IMR-90 (cell line): ENCODE measurements at regions not wholly inside any gene's neighbourhood (a gene's known extent, or its start where the extent isn't known, plus 50 kb on each side); places are given as distances from the start of the nearest gene placed in this dataset.

Experiments
- ATAC-seq: fragments of 200-7000 bp; cut with Tn5 transposase; 2 replicates; pipeline ENCODE4 v1.9.1; 2020; ENCODE audit warnings: low read depth, mild to moderate bottlenecking, moderate library complexity
- BruUV-seq: library from RNA; stranded (reverse); fragments of 400-500 nt; replicated peaks from 2 replicates; lab custom pipeline; 2021; lab: Mats Ljungman, UMichigan
- CTCF ChIA-PET: fragments of 300-600 bp; formaldehyde crosslinking; extraction: SDS; loops from one replicate; lab custom pipeline; 2021; ENCODE audit warnings: antibody characterized with exemption; lab: Yijun Ruan, JAX
- POLR2A ChIA-PET: fragments of 300-600 bp; sonication (Branson Sonifier 250); formaldehyde crosslinking; loops from one replicate; lab custom pipeline; 2022; ENCODE audit warnings: antibody characterized with exemption; ENCODE audit not compliant: unreplicated experiment; lab: Charles Lee
- DNase-seq: peaks from one replicate; pipeline ENCODE4 v3.0.0; 2013
- H2AFZ ChIP-seq: replicated peaks from 2 replicates; pipeline ENCODE3; 2013; ENCODE audit warnings: low read length, mild to moderate bottlenecking; ENCODE audit not compliant: poor library complexity
- H2AK5ac ChIP-seq: 2 replicates; pipeline ENCODE4 v1.6.1; 2013; ENCODE audit warnings: low read depth, low read length, inconsistent platforms
- H2AK9ac ChIP-seq: replicated peaks from 2 replicates; pipeline ENCODE3; 2013; ENCODE audit warnings: mild to moderate bottlenecking, low read depth, low read length, moderate library complexity; ENCODE audit not compliant: poor library complexity
- H2BK120ac ChIP-seq: 2 replicates; pipeline ENCODE4 v1.6.1; 2013; ENCODE audit warnings: low read depth, low read length, inconsistent platforms
- H2BK15ac ChIP-seq: 3 replicates; pipeline ENCODE4 v1.6.1; 2013; ENCODE audit warnings: low read depth, low read length, inconsistent platforms
- H2BK20ac ChIP-seq: 2 replicates; pipeline ENCODE4 v1.6.1; 2013; ENCODE audit warnings: low read depth, mild to moderate bottlenecking, inconsistent platforms, low read length, moderate library complexity
- H2BK5ac ChIP-seq: 2 replicates; pipeline ENCODE4 v1.6.1; 2013; ENCODE audit warnings: mild to moderate bottlenecking, low read depth, low read length, inconsistent platforms; ENCODE audit not compliant: poor library complexity, severe bottlenecking
- H3K14ac ChIP-seq: replicated peaks from 2 replicates; pipeline ENCODE4 v1.6.1; 2013; ENCODE audit warnings: low read depth, low read length, inconsistent platforms
- H3K18ac ChIP-seq: 2 replicates; pipeline ENCODE4 v1.6.1; 2013; ENCODE audit warnings: low read depth, low read length, control low read depth
- H3K23ac ChIP-seq: 2 replicates; pipeline ENCODE4 v1.6.1; 2013; ENCODE audit warnings: low read depth, low read length, inconsistent platforms
- H3K27ac ChIP-seq: 2 replicates; pipeline ENCODE4 v1.5.1; 2013; ENCODE audit warnings: mild to moderate bottlenecking, control low read depth, low read length; ENCODE audit not compliant: insufficient read depth
- H3K27me3 ChIP-seq: 2 replicates; pipeline ENCODE4 v1.6.1; 2013; ENCODE audit warnings: low read length; ENCODE audit not compliant: control insufficient read depth, insufficient read depth
- H3K36me3 ChIP-seq: 2 replicates; pipeline ENCODE4 v1.6.1; 2013; ENCODE audit warnings: low read length, mixed read lengths; ENCODE audit not compliant: control insufficient read depth, insufficient read depth
- H3K4ac ChIP-seq: 2 replicates; pipeline ENCODE4 v1.6.1; 2013; ENCODE audit warnings: low read depth, low read length, inconsistent platforms
- H3K4me1 ChIP-seq: 2 replicates; pipeline ENCODE4 v1.6.1; 2013; ENCODE audit warnings: low read length, mixed read lengths; ENCODE audit not compliant: control insufficient read depth, insufficient read depth
- H3K4me2 ChIP-seq: 2 replicates; pipeline ENCODE4 v1.6.1; 2013; ENCODE audit warnings: low read depth, mild to moderate bottlenecking, control low read depth, low read length, moderate library complexity
- H3K4me3 ChIP-seq: 2 replicates; pipeline ENCODE4 v1.5.1; 2013; ENCODE audit warnings: low read depth, mild to moderate bottlenecking, control low read depth, low read length, moderate library complexity; ENCODE audit not compliant: insufficient read depth
- H3K56ac ChIP-seq: 2 replicates; pipeline ENCODE4 v1.6.1; 2013; ENCODE audit warnings: low read length, inconsistent platforms; ENCODE audit not compliant: insufficient read depth; ENCODE audit errors: extremely low read depth
- H3K79me1 ChIP-seq, 2 experiments: 2 replicates each; pipeline ENCODE4 v1.6.1; 2013; ENCODE audit warnings: low read length in 2 of 2, inconsistent platforms in 1 of 2, low read depth in 1 of 2
- H3K9ac ChIP-seq: 2 replicates; pipeline ENCODE4 v1.6.1; 2013; ENCODE audit warnings: low read depth, low read length, control low read depth
- H3K9me1 ChIP-seq: 2 replicates; pipeline ENCODE4 v1.6.1; 2013; ENCODE audit warnings: low read length, inconsistent platforms; ENCODE audit not compliant: insufficient read depth
- H3K9me3 ChIP-seq: 2 replicates; pipeline ENCODE4 v1.6.1; 2013; ENCODE audit warnings: low read length; ENCODE audit not compliant: control insufficient read depth, insufficient read depth
- H4K20me1 ChIP-seq: 2 replicates; pipeline ENCODE4 v1.6.1; 2013; ENCODE audit warnings: low read length, inconsistent platforms; ENCODE audit not compliant: insufficient read depth
- H4K5ac ChIP-seq: 2 replicates; pipeline ENCODE4 v1.6.1; 2013; ENCODE audit warnings: mild to moderate bottlenecking, low read depth, low read length, control low read depth
- H4K8ac ChIP-seq, 2 experiments: 2 replicates each; pipeline ENCODE4 v1.6.1; 2013; ENCODE audit warnings: low read depth in 2 of 2, low read length in 2 of 2, control low read depth in 1 of 2, inconsistent platforms in 1 of 2
- H4K91ac ChIP-seq: 2 replicates; pipeline ENCODE4 v1.6.1; 2013; ENCODE audit warnings: low read depth, low read length, inconsistent platforms; ENCODE audit not compliant: insufficient read depth
- BHLHE40 ChIP-seq: fragments of 150-350 bp; IDR thresholded peaks from 2 replicates; pipeline ENCODE4 v1.6.1; 2016; ENCODE audit warnings: mild to moderate bottlenecking, low read depth, low read length
- CEBPB ChIP-seq: IDR thresholded peaks from 2 replicates; pipeline ENCODE4 v1.6.1; 2012; ENCODE audit warnings: low read depth, low read length, improper control_type of control experiment
- CHD1 ChIP-seq: IDR thresholded peaks from 2 replicates; pipeline ENCODE4 v1.6.1; 2012; ENCODE audit warnings: low read depth, low read length, improper control_type of control experiment
- CTCF ChIP-seq: conservative IDR thresholded peaks from 2 replicates; pipeline ENCODE4 v1.5.1; 2012; ENCODE audit warnings: mild to moderate bottlenecking, low read depth, low read length, improper control_type of control experiment
- ELK1 ChIP-seq: fragments of 150-350 bp; IDR thresholded peaks from 2 replicates; pipeline ENCODE4 v1.6.1; 2016; ENCODE audit warnings: low read depth, mild to moderate bottlenecking, low read length, moderate library complexity, borderline replicate concordance
- FOS ChIP-seq: fragments of 150-350 bp; IDR thresholded peaks from 2 replicates; pipeline ENCODE4 v1.6.1; 2016; ENCODE audit warnings: low read depth, low read length
- MAFK ChIP-seq: IDR thresholded peaks from 2 replicates; pipeline ENCODE4 v1.6.1; 2012; ENCODE audit warnings: low read depth, low read length, improper control_type of control experiment
- MAZ ChIP-seq: IDR thresholded peaks from 2 replicates; pipeline ENCODE4 v1.6.1; 2012; ENCODE audit warnings: low read depth, mild to moderate bottlenecking, low read length, improper control_type of control experiment, moderate library complexity, borderline replicate concordance
- MXI1 ChIP-seq: IDR thresholded peaks from 2 replicates; pipeline ENCODE4 v1.6.1; 2012; ENCODE audit warnings: low read depth, mild to moderate bottlenecking, low read length, moderate library complexity, borderline replicate concordance
- NFE2L2 ChIP-seq: fragments of 150-350 bp; IDR thresholded peaks from 2 replicates; pipeline ENCODE4 v1.6.1; 2016; ENCODE audit warnings: low read depth, mild to moderate bottlenecking, low read length
- POLR2A ChIP-seq: IDR thresholded peaks from 2 replicates; pipeline ENCODE4 v1.6.1; 2012; ENCODE audit warnings: mild to moderate bottlenecking, low read depth, low read length
- RAD21 ChIP-seq: IDR thresholded peaks from 2 replicates; pipeline ENCODE4 v1.6.1; 2012; ENCODE audit warnings: low read length, improper control_type of control experiment
- RCOR1 ChIP-seq: IDR thresholded peaks from 2 replicates; pipeline ENCODE4 v1.6.1; 2012; ENCODE audit warnings: mild to moderate bottlenecking, low read length, improper control_type of control experiment; ENCODE audit not compliant: insufficient replicate concordance
- RFX5 ChIP-seq: IDR thresholded peaks from 2 replicates; pipeline ENCODE4 v1.8.0; 2012; ENCODE audit warnings: low read depth, mild to moderate bottlenecking, low read length, moderate library complexity
- SMC3 ChIP-seq: fragments of 150-350 bp; IDR thresholded peaks from 2 replicates; pipeline ENCODE4 v1.6.1; 2016; ENCODE audit warnings: low read depth, mild to moderate bottlenecking, antibody characterized with exemption, low read length, moderate library complexity
- USF2 ChIP-seq: fragments of 150-350 bp; IDR thresholded peaks from 2 replicates; pipeline ENCODE4 v1.6.1; 2017; ENCODE audit warnings: mild to moderate bottlenecking, antibody characterized with exemption, low read length, low read depth
- WGBS, 2 experiments: methylation state at CpG; one replicate each; pipeline versions ENCODE4 v1.1.5 to v1.1.7; 2013; ENCODE audit warnings: missing lambda C conversion rate in 2 of 2; ENCODE audit not compliant: insufficient read length in 1 of 2; ENCODE audit errors: extremely low coverage in 2 of 2; 5-methylcytosine and 5-hydroxymethylcytosine counted together
- dilution Hi-C: fragments of 300-500 bp; cut with HindIII; formaldehyde crosslinking; loops from one replicate; pipeline ENCODE4 v1.14.3; 2018; ENCODE audit warnings: low sequenced_read_pairs; ENCODE audit not compliant: unreplicated experiment
- in situ Hi-C: fragments of 300-500 bp; cut with MboI; formaldehyde crosslinking; loops from 3 replicates; pipeline ENCODE4 v1.14.3; 2019; ENCODE audit warnings: low sequenced_read_pairs, inconsistent platforms, mixed read lengths
- intact Hi-C: fragments of 100-400 bp; cut with micrococcal nuclease; formaldehyde crosslinking; loops from 2 replicates; pipeline ENCODE4 v1.10.0; 2022

- ChIA-PET POLR2A (no interaction called here), CTCF (no interaction called here)
- H3K14ac ChIP-seq = no peak overlapping the region
- 83% methylated on average over 8 of the region's 14 CpGs; no CpG with 5 or more reads in 1 of the 2 experiments for WGBS, 2 experiments
- DNase-seq = no peak
- no peak overlapping the region for H3K23ac ChIP-seq
- H2AK9ac ChIP-seq = no peak overlapping the region
- peaks cover 2% of the 10 kb centered on the region; the same call in 1 of the 2 replicates for H3K4me1 ChIP-seq
- H4K8ac ChIP-seq = no peak overlapping the region
- intact Hi-C loops (no loop called here), dilution Hi-C loops (no loop called here), in situ Hi-C loops (no loop called here)
- no peak overlapping the region for H2AFZ ChIP-seq
- no peak overlapping the region for H3K4ac ChIP-seq
- H2BK120ac ChIP-seq = no peak overlapping the region
- H4K5ac ChIP-seq = no peak overlapping the region
- no TSS peak for BruUV-seq
- H2BK15ac ChIP-seq = no peak overlapping the region
- H3K9me1 ChIP-seq = no peaks in the 10 kb centered on the region
- H3K9me3 ChIP-seq = no peaks in the 10 kb centered on the region
- H3K9ac ChIP-seq = no peak overlapping the region
- TF ChIP-seq NFE2L2 = no peak
- TF ChIP-seq RFX5 = no peak
- TF ChIP-seq MXI1 = no peak
- TF ChIP-seq CEBPB = no peak
- TF ChIP-seq SMC3 = no peak
- TF ChIP-seq RAD21 = no peak
- no peak for TF ChIP-seq RCOR1
- no peak for TF ChIP-seq FOS
- TF ChIP-seq USF2 = no peak
- no peak for TF ChIP-seq MAZ
- TF ChIP-seq POLR2A = no peak
- TF ChIP-seq ELK1 = no peak
- no peak for TF ChIP-seq MAFK
- no peak for TF ChIP-seq CHD1
- no peak for TF ChIP-seq BHLHE40
- no peak for TF ChIP-seq CTCF
- H3K27ac ChIP-seq = no peak overlapping the region
- H2AK5ac ChIP-seq = no peak overlapping the region
- no peak overlapping the region for H2BK5ac ChIP-seq
- H4K91ac ChIP-seq = no peak overlapping the region
- H3K27me3 ChIP-seq = peaks cover 62% of the 10 kb centered on the region
- H2BK20ac ChIP-seq = no peak overlapping the region
- H3K4me3 ChIP-seq = no peak overlapping the region
- no peak overlapping the region for H3K4me2 ChIP-seq
- no peaks in the 10 kb centered on the region for H4K20me1 ChIP-seq
- no peak overlapping the region for H3K56ac ChIP-seq
- no peak for ATAC-seq
- H3K18ac ChIP-seq = no peak overlapping the region
- no peaks in the 10 kb centered on the region for H3K36me3 ChIP-seq
- no peaks in the 10 kb centered on the region for H3K79me1 ChIP-seq
Observed at GRCh38 chr22:27541836-27542235, 259.7 kb downstream of the MN1 start.
